ENCODE measurements at regions not wholly inside any gene's neighbourhood (a gene's known extent, or its start where the extent isn't known, plus 50 kb on each side); places are given as distances from the start of the nearest gene placed in this dataset.

GRCh38 chr12:68529869-68530268 is 80.8 kb upstream of the RAP1B start:
- TF ChIP-seq POLR2A (IDR thresholded peaks at IDR 0.05) (no peak), CTCF (IDR thresholded peaks at IDR 0.05) (no peak)
- no peak overlapping the region for H3K4me3 ChIP-seq
- no peaks in the 10 kb centered on the region for H3K36me3 ChIP-seq (replicated peaks in 1 of 2)
- intact Hi-C loops (cut with DNase I) = no loop called here
- 87 to 92% (median 90%) methylated on average over 5 of the region's 5 CpGs for WGBS, 4 donors
- H3K27me3 ChIP-seq = no peaks in the 10 kb centered on the region
- peaks cover 0 to 9% (median 0%) of the 10 kb centered on the region in 3 donors for H3K9me3 ChIP-seq (replicated peaks in 1 of 3)
- H3K4me1 ChIP-seq (replicated peaks in 1 of 2) = no peaks in the 10 kb centered on the region
- DNase-seq = no peak
- H3K27ac ChIP-seq = no peak overlapping the region

- intact Hi-C loops (cut with DNase I) = no loop called here
- Histone ChIP-seq H3K9me3 (replicated peaks in 1 of 3) (peaks cover 0 to 9% (median 0%) of the 10 kb centered on the region in 3 donors), H3K4me1 (replicated peaks in 1 of 2) (no peaks in the 10 kb centered on the region), H3K27ac (no peak overlapping the region), H3K36me3 (replicated peaks in 1 of 2) (no peaks in the 10 kb centered on the region), H3K27me3 (no peaks in the 10 kb centered on the region), H3K4me3 (no peak overlapping the region)
- WGBS, 4 donors = 97 to 99% (median 98%) methylated on average over 4 of the region's 4 CpGs
- no peak for TF ChIP-seq POLR2A (IDR thresholded peaks at IDR 0.05)
- no peak for TF ChIP-seq CTCF (IDR thresholded peaks at IDR 0.05)
- DNase-seq = no peak
Observed at GRCh38 chr12:68530299-68530698, 80.4 kb upstream of the RAP1B start.

- 44 to 65% (median 59%) methylated on average over 1 of the region's 1 CpG for WGBS, 4 donors
Observed at GRCh38 chr12:68530965-68531364, 79.7 kb upstream of the RAP1B start.

GRCh38 chr12:68532204-68532886 is 78.4 kb upstream of the RAP1B start:
- no peaks in the 10 kb centered on the region for H3K4me1 ChIP-seq (replicated peaks in 1 of 2)
- no peak for DNase-seq
- no peak overlapping the region for H3K27ac ChIP-seq
- TF ChIP-seq POLR2A (IDR thresholded peaks at IDR 0.05) (no peak), CTCF (IDR thresholded peaks at IDR 0.05) (no peak)
- H3K4me3 ChIP-seq = no peak overlapping the region
- no peaks in the 10 kb centered on the region for H3K36me3 ChIP-seq (replicated peaks in 1 of 2)
- H3K27me3 ChIP-seq = no peaks in the 10 kb centered on the region
- intact Hi-C loops (cut with DNase I) = no loop called here
- 20 to 29% (median 27%) methylated on average over 1 of the region's 1 CpG for WGBS, 4 donors
- H3K9me3 ChIP-seq (replicated peaks in 1 of 3) = peaks cover 0 to 3% (median 0%) of the 10 kb centered on the region in 3 donors

More at GRCh38 chr12:68530965-68531364, 79.7 kb upstream of the RAP1B start:
- TF ChIP-seq CTCF (IDR thresholded peaks at IDR 0.05) = no peak
- no peak for TF ChIP-seq POLR2A (IDR thresholded peaks at IDR 0.05)
- H3K9me3 ChIP-seq (replicated peaks in 1 of 3) = peaks cover 0 to 9% (median 0%) of the 10 kb centered on the region in 3 donors
- no peak overlapping the region for H3K27ac ChIP-seq
- no peaks in the 10 kb centered on the region for H3K36me3 ChIP-seq (replicated peaks in 1 of 2)
- H3K27me3 ChIP-seq = no peaks in the 10 kb centered on the region
- intact Hi-C loops (cut with DNase I) = no loop called here
- H3K4me3 ChIP-seq = no peak overlapping the region
- H3K4me1 ChIP-seq (replicated peaks in 1 of 2) = no peaks in the 10 kb centered on the region
- DNase-seq = peak in 2 of 7 donors; percentile 7 to 24

Data from adrenal gland (tissue), 9 donors.